ENCODE measurements at regions not wholly inside any gene's neighbourhood (a gene's known extent, or its start where the extent isn't known, plus 50 kb on each side); places are given as distances from the start of the nearest gene placed in this dataset.

DNA sequence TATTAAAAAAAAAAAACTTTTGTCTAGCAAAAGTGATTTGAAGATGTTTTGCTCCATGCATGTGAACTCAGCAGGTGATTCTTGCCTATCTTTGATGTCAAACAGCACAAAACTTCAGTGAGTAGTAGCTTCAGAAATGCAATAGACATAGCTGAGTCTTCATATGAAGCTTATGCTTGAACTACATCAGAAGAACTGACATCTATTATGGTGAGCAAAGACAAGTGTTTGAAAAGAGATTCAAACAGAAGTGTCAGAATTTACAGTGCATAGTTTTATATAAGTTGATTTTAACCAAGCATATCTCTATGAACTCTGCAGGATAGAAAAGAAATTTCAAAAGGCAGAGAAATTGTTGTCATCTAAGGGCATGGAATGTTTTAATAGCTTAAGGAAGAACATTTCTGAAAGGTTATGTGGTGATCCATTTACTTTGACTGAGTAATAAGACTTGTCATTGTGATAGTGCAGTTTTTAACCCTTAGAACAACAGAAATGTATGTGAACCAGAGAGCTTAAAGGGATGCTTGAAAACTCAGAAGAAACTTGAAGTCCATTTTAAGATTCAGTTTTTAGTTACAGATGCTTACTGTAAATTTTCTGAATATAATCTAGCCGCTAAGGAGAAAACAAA is 351.4 kb downstream of the MDFIC start:
- no peak for DNase-seq (ENCODE audit: low read depth)
- no peak for TF ChIP-seq CTCF (conservative IDR thresholded peaks at IDR 0.05; ENCODE audit: low read depth, low read length)

GRCh38 chr7:115271332-115272235 is 349.7 kb downstream of the MDFIC start:
- no peak overlapping the region for H3K4me3 ChIP-seq (ENCODE audit: low read length)
- no peak for DNase-seq (ENCODE audit: low read depth)
- TF ChIP-seq CTCF (conservative IDR thresholded peaks at IDR 0.05; ENCODE audit: low read depth, low read length): no peak

More for the DNA sequence above, 351.4 kb downstream of the MDFIC start:
- no peak overlapping the region for H3K4me3 ChIP-seq (ENCODE audit: low read length)

DNA sequence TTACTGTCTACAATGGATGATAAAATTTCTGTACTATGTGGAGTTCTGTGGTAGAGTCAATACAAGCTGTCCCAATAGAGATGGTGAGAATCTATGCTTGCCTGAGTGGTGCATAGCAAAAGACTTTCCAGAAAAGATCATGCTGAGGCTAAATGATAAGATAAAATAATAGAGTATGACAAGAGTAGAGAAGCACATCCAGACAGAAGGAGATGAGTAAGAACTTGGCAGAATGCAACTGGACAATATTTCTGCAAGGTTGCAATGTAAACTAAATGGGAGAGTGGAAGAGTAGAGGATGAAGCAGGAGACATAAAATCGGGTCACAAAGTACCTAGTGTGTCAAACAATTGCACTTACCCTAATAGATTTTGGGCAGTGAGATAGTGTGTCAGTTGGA is 347.6 kb downstream of the MDFIC start:
- no peak for TF ChIP-seq CTCF (conservative IDR thresholded peaks at IDR 0.05; ENCODE audit: low read depth, low read length)
- DNase-seq (ENCODE audit: low read depth): no peak
- no peak overlapping the region for H3K4me3 ChIP-seq (ENCODE audit: low read length)

DNA sequence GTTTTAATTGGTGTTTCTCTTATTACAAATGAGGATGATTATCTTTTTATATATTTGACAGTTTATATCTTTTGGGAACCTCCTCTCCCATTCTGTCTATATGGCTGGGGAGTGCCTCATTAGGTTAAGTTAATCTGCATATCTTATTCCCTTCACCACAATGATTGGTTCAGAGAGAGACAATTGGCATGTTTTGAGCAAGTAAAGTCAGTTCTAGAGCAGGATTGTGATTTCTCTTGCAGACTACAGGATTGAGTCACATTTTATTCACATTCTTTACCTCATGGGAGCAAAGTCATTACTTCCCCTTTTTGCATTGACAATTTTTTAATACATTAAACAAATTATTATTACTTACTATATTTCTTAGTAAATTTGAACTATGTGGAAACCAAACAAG is 345.6 kb downstream of the MDFIC start:
- no peak for TF ChIP-seq CTCF (conservative IDR thresholded peaks at IDR 0.05; ENCODE audit: low read depth, low read length)
- DNase-seq (ENCODE audit: low read depth): no peak
- H3K4me3 ChIP-seq (ENCODE audit: low read length): no peak overlapping the region

DNA sequence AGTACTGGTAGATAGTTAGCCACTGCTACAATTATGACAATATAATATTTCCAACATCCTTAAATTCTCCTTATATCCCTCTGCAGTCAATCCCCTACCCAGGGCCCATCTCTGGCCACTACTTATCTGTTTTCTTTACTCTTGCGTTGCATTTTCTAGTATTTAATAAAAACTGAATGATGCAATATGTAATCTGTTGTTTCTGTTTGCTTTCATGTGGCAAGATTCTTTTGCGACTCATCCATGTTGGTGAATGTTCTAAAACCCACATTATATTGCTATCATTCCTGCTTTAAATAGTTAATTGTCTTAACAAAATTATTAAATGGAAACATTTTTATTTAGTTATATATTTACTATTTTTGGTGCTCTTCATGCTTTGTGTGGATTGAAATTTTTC is 338.5 kb downstream of the MDFIC start:
- no peak for DNase-seq (ENCODE audit: low read depth)
- TF ChIP-seq CTCF (conservative IDR thresholded peaks at IDR 0.05; ENCODE audit: low read depth, low read length): no peak
- H3K4me3 ChIP-seq (ENCODE audit: low read length): no peak overlapping the region

- no peak for DNase-seq (ENCODE audit: low read depth)
- no peak for TF ChIP-seq CTCF (conservative IDR thresholded peaks at IDR 0.05; ENCODE audit: low read depth, low read length)
- no peak overlapping the region for H3K4me3 ChIP-seq (ENCODE audit: low read length)
Observed at GRCh38 chr7:115252461-115252860, 330.6 kb downstream of the MDFIC start.

DNA sequence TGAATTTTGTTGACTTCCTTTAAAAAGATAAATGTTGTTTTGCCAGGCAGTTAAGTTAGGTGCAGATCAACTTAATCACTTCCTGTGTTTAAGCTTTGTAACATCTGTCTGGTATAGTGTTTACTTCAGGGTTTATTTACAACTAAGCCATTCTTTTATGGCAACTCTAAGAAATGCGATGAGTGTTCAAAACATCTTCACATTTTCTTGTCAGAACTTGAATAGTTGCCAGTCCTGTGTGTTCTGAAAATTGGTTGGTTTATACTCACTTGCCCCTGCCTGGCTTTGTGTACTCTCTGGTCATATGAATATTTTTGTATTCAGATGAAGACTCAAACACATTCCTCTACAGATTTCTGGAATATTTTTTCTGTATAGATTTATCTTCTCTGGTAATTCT is 327.2 kb downstream of the MDFIC start:
- no peak overlapping the region for H3K4me3 ChIP-seq (ENCODE audit: low read length)
- TF ChIP-seq CTCF (conservative IDR thresholded peaks at IDR 0.05; ENCODE audit: low read depth, low read length): no peak
- no peak for DNase-seq (ENCODE audit: low read depth)
